Endothelial cell of umbilical vein (primary cell): ENCODE measurements at regions not wholly inside any gene's neighbourhood (a gene's known extent, or its start where the extent isn't known, plus 50 kb on each side); places are given as distances from the start of the nearest gene placed in this dataset.

ENCODE experiments used
- BruUV-seq: library from RNA; stranded (reverse); fragments of 400-500 nt; replicated peaks from 2 replicates; lab custom pipeline; 2021; lab: Mats Ljungman, UMichigan
- CTCF ChIA-PET: fragments of 300-600, 350-600 bp; sonication (Branson Sonifier 250); formaldehyde crosslinking; loops from one replicate; lab custom pipeline; 2021; ENCODE audit warnings: antibody characterized with exemption, inconsistent platforms; lab: Charles Lee
- POLR2A ChIA-PET: fragments of 300-600, 350-600 bp; sonication (Branson Sonifier 250); formaldehyde crosslinking; loops from one replicate; lab custom pipeline; 2021; ENCODE audit warnings: antibody characterized with exemption, inconsistent platforms; lab: Charles Lee
- DNase-seq: peaks from one replicate; pipeline ENCODE4 v3.0.0-alpha.2; 2011; ENCODE audit warnings: low read depth, low spot score
- FAIRE-seq: peaks from 2 replicates; lab custom pipeline; 2011; peaks lifted over from hg19 to GRCh38; lab: Jason Lieb, UNC
- H2AFZ ChIP-seq: 2 replicates; pipeline ENCODE4 v1.6.0; 2012; ENCODE audit warnings: low read depth, low read length, control low read depth, inconsistent platforms
- H3K27ac ChIP-seq: 2 replicates; pipeline ENCODE4 v1.5.1; 2011; ENCODE audit warnings: low read depth, mild to moderate bottlenecking, control low read depth, low read length, moderate library complexity; ENCODE audit not compliant: insufficient read depth
- H3K27me3 ChIP-seq, 2 experiments: 2 replicates each; pipeline versions ENCODE4 v1.6.0 to v1.6.1; 2011; ENCODE audit warnings: low read length in 2 of 2, mixed read lengths in 1 of 2; ENCODE audit not compliant: control insufficient read depth in 2 of 2, insufficient read depth in 2 of 2
- H3K36me3 ChIP-seq, 2 experiments: 2 replicates in 1 of 2; 3 replicates in 1 of 2; pipeline ENCODE4 v1.5.1; 2011; ENCODE audit warnings: low read length in 2 of 2, mild to moderate bottlenecking in 1 of 2, moderate library complexity in 1 of 2; ENCODE audit not compliant: control insufficient read depth in 2 of 2, insufficient read depth in 2 of 2; ENCODE audit errors: extremely low read depth in 1 of 2
- H3K4me1 ChIP-seq: 3 replicates; pipeline ENCODE4 v1.5.1; 2011; ENCODE audit warnings: mild to moderate bottlenecking, low read length; ENCODE audit not compliant: control insufficient read depth, insufficient read depth; ENCODE audit errors: extremely low read depth
- H3K4me2 ChIP-seq: 2 replicates; pipeline ENCODE4 v1.6.1; 2011; ENCODE audit warnings: low read length, control low read depth, mixed read lengths; ENCODE audit not compliant: insufficient read depth
- H3K4me3 ChIP-seq, 3 experiments: fragments of 200-600 bp in 1 of 3; sonication (generic), shearing (Covaris generic) in 1 of 3; replicated peaks in 1 of 3; 2 replicates each; pipeline ENCODE4 v1.5.1; 2011 to 2016; ENCODE audit warnings: control low read depth in 3 of 3, low read length in 3 of 3, mild to moderate bottlenecking in 2 of 3, inconsistent platforms in 1 of 3, low read depth in 1 of 3, moderate library complexity in 1 of 3; ENCODE audit not compliant: insufficient read depth in 1 of 3
- H3K79me2 ChIP-seq: 2 replicates; pipeline ENCODE4 v1.6.0; 2012; ENCODE audit warnings: low read length, inconsistent platforms; ENCODE audit not compliant: control insufficient read depth, insufficient read depth
- H3K9ac ChIP-seq: replicated peaks from 2 replicates; pipeline ENCODE3; 2011; ENCODE audit warnings: low read length, control low read depth; ENCODE audit not compliant: insufficient read depth; ENCODE audit errors: extremely low read depth
- H3K9me1 ChIP-seq: replicated peaks from 3 replicates; pipeline ENCODE4 v1.6.0; 2011; ENCODE audit warnings: mild to moderate bottlenecking, low read length; ENCODE audit not compliant: control insufficient read depth, insufficient read depth; ENCODE audit errors: extremely low read depth
- H3K9me3 ChIP-seq: replicated peaks from 2 replicates; pipeline ENCODE4 v1.5.1; 2012; ENCODE audit warnings: low read length, inconsistent platforms; ENCODE audit not compliant: control insufficient read depth, insufficient read depth
- H4K20me1 ChIP-seq: replicated peaks from 2 replicates; pipeline ENCODE3; 2011; ENCODE audit warnings: mild to moderate bottlenecking, low read length; ENCODE audit not compliant: control insufficient read depth, insufficient read depth; ENCODE audit errors: extremely low read depth
- EZH2 ChIP-seq: IDR thresholded peaks from 2 replicates; pipeline ENCODE4 v1.6.1; 2012; ENCODE audit warnings: borderline replicate concordance, low read depth, mild to moderate bottlenecking, moderate library complexity, low read length, inconsistent platforms; ENCODE audit not compliant: severe bottlenecking
- FOS ChIP-seq: IDR thresholded peaks from 2 replicates; pipeline ENCODE4 v1.6.1; 2011; ENCODE audit warnings: mild to moderate bottlenecking, low read length, moderate library complexity, borderline replicate concordance; ENCODE audit not compliant: insufficient read depth
- GATA2 ChIP-seq: IDR thresholded peaks from 2 replicates; pipeline ENCODE4 v1.7.0; 2011; ENCODE audit warnings: low read depth, mild to moderate bottlenecking, moderate library complexity, mixed read lengths, low read length; ENCODE audit not compliant: insufficient read length, insufficient read depth
- JUN ChIP-seq: IDR thresholded peaks from 2 replicates; pipeline ENCODE4 v1.6.1; 2011; ENCODE audit warnings: borderline replicate concordance, low read depth; ENCODE audit not compliant: insufficient read length, insufficient read depth
- MYC ChIP-seq: IDR thresholded peaks from one replicate; pipeline ENCODE4 v1.6.1; 2011; ENCODE audit warnings: mild to moderate bottlenecking, low read depth, low read length
- POLR2A ChIP-seq: IDR thresholded peaks from 2 replicates; pipeline ENCODE4 v1.6.1; 2012; ENCODE audit warnings: low read depth, mild to moderate bottlenecking, control low read depth, low read length
- POLR2AphosphoS5 ChIP-seq: IDR thresholded peaks from 2 replicates; pipeline ENCODE4 v1.6.1; 2012; ENCODE audit warnings: low read depth, mild to moderate bottlenecking, control low read depth, low read length, moderate library complexity; ENCODE audit not compliant: insufficient read depth
- dilution Hi-C: fragments of 300-500 bp; cut with MboI; formaldehyde crosslinking; loops from one replicate; pipeline ENCODE4 v1.15.0; 2019; ENCODE audit warnings: low sequenced_read_pairs; ENCODE audit not compliant: extremely low pct_ligation_motif_present
- intact Hi-C: fragments of 100-400 bp; cut with micrococcal nuclease; formaldehyde crosslinking; loops from one replicate; pipeline ENCODE4 v1.10.0; 2022
- TF ChIP-seq, protein P1 (sequence below), 2 donors: IDR thresholded peaks; 1 replicate in 1 of 2; 2 replicates in 1 of 2; pipeline ENCODE4 v1.5.1; 2011; ENCODE audit warnings: low read length in 2 of 2, mild to moderate bottlenecking in 2 of 2, moderate library complexity in 2 of 2, control low read depth in 1 of 2, inconsistent platforms in 1 of 2, low read depth in 1 of 2; ENCODE audit not compliant: insufficient read depth in 1 of 2; ENCODE audit errors: extremely low read depth in 1 of 2
- TF ChIP-seq, protein P2 (sequence below): IDR thresholded peaks from 2 replicates; pipeline ENCODE4 v1.6.1; 2011; ENCODE audit not compliant: insufficient read depth, insufficient read length

DNA sequence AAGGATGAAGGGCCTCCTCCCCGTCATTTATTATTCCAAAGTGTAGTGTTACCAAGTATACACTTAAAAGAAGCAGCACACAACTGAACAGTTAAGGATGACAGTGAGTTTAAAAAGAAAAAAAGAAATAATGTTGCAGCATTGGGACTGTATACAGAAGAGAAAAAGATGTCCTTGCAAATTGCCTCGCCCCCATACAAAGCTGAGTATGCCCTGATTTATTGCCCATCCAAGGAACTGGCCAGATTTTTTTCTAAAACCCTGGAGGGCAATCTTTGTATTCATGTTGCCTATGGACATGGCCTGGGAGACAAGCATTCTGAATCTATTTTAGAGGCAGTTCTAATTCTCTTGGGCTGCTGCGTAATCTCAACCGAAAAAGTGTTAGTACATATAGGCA, 182.7 kb upstream of the NR4A3 start:
- POLR2A ChIA-PET = no interaction called here
- dilution Hi-C loops = no loop called here
- FAIRE-seq (no peak), DNase-seq (no peak)
- Histone ChIP-seq H3K9me3 (no peaks in the 10 kb centered on the region), H3K4me3 (no peak overlapping the region), H3K4me2 (no peak overlapping the region), H3K36me3 (no peaks in the 10 kb centered on the region), H2AFZ (no peak overlapping the region), H3K9me1 (no peaks in the 10 kb centered on the region), H3K79me2 (no peaks in the 10 kb centered on the region), H4K20me1 (no peaks in the 10 kb centered on the region), H3K27ac (no peak overlapping the region), H3K4me1 (no peaks in the 10 kb centered on the region), H3K9ac (no peak overlapping the region), H3K27me3 (no peaks in the 10 kb centered on the region)
- CTCF ChIA-PET = no interaction called here
- intact Hi-C loops = no loop called here
- TF ChIP-seq, protein P1, sequence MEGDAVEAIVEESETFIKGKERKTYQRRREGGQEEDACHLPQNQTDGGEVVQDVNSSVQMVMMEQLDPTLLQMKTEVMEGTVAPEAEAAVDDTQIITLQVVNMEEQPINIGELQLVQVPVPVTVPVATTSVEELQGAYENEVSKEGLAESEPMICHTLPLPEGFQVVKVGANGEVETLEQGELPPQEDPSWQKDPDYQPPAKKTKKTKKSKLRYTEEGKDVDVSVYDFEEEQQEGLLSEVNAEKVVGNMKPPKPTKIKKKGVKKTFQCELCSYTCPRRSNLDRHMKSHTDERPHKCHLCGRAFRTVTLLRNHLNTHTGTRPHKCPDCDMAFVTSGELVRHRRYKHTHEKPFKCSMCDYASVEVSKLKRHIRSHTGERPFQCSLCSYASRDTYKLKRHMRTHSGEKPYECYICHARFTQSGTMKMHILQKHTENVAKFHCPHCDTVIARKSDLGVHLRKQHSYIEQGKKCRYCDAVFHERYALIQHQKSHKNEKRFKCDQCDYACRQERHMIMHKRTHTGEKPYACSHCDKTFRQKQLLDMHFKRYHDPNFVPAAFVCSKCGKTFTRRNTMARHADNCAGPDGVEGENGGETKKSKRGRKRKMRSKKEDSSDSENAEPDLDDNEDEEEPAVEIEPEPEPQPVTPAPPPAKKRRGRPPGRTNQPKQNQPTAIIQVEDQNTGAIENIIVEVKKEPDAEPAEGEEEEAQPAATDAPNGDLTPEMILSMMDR (IDR thresholded peaks at IDR 0.05; ENCODE audit: extremely low read depth in 1 of 2, insufficient read depth in 1 of 2, low read depth in 1 of 2, low read length in 2 of 2) = no peak
- no peak for TF ChIP-seq POLR2A
- TF ChIP-seq, protein P2, sequence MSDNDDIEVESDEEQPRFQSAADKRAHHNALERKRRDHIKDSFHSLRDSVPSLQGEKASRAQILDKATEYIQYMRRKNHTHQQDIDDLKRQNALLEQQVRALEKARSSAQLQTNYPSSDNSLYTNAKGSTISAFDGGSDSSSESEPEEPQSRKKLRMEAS = no peak
- no peak for TF ChIP-seq FOS
- no peak for TF ChIP-seq POLR2AphosphoS5
- TF ChIP-seq EZH2 = no peak
- no peak for TF ChIP-seq JUN
- TF ChIP-seq GATA2 = no peak
- no peak for TF ChIP-seq MYC
- BruUV-seq = no TSS peak
